ENCODE measurements at regions not wholly inside any gene's neighbourhood (a gene's known extent, or its start where the extent isn't known, plus 50 kb on each side); places are given as distances from the start of the nearest gene placed in this dataset.

- TF ChIP-seq CTCF (IDR thresholded peaks at IDR 0.05; ENCODE audit: insufficient read depth, low read length, severe bottlenecking) = no peak
- no peak for DNase-seq (ENCODE audit: low read depth)
- H3K4me3 ChIP-seq (ENCODE audit: low read depth, low read length) = no peak overlapping the region
- no peaks in the 10 kb centered on the region for H3K27me3 ChIP-seq (ENCODE audit: control insufficient read depth, insufficient read depth, low read length)
- no peak for FAIRE-seq
- H3K36me3 ChIP-seq (ENCODE audit: control insufficient read depth, insufficient read depth, low read length) = no peaks in the 10 kb centered on the region
Measured at GRCh38 chr6:67535946-67536345, 1099.1 kb upstream of the ADGRB3 start.

GRCh38 chr6:67506352-67506751 lies 1128.7 kb upstream of the ADGRB3 start:
- FAIRE-seq = no peak
- Histone ChIP-seq H3K36me3 (ENCODE audit: control insufficient read depth, insufficient read depth, low read length) (no peaks in the 10 kb centered on the region), H3K27me3 (ENCODE audit: control insufficient read depth, insufficient read depth, low read length) (no peaks in the 10 kb centered on the region), H3K4me3 (ENCODE audit: low read depth, low read length) (no peak overlapping the region)
- no peak for TF ChIP-seq CTCF (IDR thresholded peaks at IDR 0.05; ENCODE audit: insufficient read depth, low read length, severe bottlenecking)
- no peak for DNase-seq (ENCODE audit: low read depth)

- Histone ChIP-seq H3K27me3 (ENCODE audit: control insufficient read depth, insufficient read depth, low read length) (no peaks in the 10 kb centered on the region), H3K4me3 (ENCODE audit: low read depth, low read length) (no peak overlapping the region), H3K36me3 (ENCODE audit: control insufficient read depth, insufficient read depth, low read length) (no peaks in the 10 kb centered on the region)
- no peak for TF ChIP-seq CTCF (IDR thresholded peaks at IDR 0.05; ENCODE audit: insufficient read depth, low read length, severe bottlenecking)
- FAIRE-seq (no peak), DNase-seq (ENCODE audit: low read depth) (no peak)
Measured at GRCh38 chr6:67501755-67502154, 1133.3 kb upstream of the ADGRB3 start.

GRCh38 chr6:67497749-67498148 lies 1137.3 kb upstream of the ADGRB3 start:
- no peak for DNase-seq (ENCODE audit: low read depth)
- Histone ChIP-seq H3K4me3 (ENCODE audit: low read depth, low read length) (no peak overlapping the region), H3K27me3 (ENCODE audit: control insufficient read depth, insufficient read depth, low read length) (no peaks in the 10 kb centered on the region), H3K36me3 (ENCODE audit: control insufficient read depth, insufficient read depth, low read length) (no peaks in the 10 kb centered on the region)
- FAIRE-seq = no peak
- TF ChIP-seq CTCF (IDR thresholded peaks at IDR 0.05; ENCODE audit: insufficient read depth, low read length, severe bottlenecking) = no peak

- DNase-seq (ENCODE audit: low read depth) = no peak
- Histone ChIP-seq H3K36me3 (ENCODE audit: control insufficient read depth, insufficient read depth, low read length) (no peaks in the 10 kb centered on the region), H3K4me3 (ENCODE audit: low read depth, low read length) (no peak overlapping the region), H3K27me3 (ENCODE audit: control insufficient read depth, insufficient read depth, low read length) (no peaks in the 10 kb centered on the region)
- TF ChIP-seq CTCF (IDR thresholded peaks at IDR 0.05; ENCODE audit: insufficient read depth, low read length, severe bottlenecking) = no peak
- no peak for FAIRE-seq
Measured at GRCh38 chr6:67496191-67496590, 1138.9 kb upstream of the ADGRB3 start.

- H3K27me3 ChIP-seq (ENCODE audit: control insufficient read depth, insufficient read depth, low read length) = no peaks in the 10 kb centered on the region
- no peak for TF ChIP-seq CTCF (IDR thresholded peaks at IDR 0.05; ENCODE audit: insufficient read depth, low read length, severe bottlenecking)
- FAIRE-seq (no peak), DNase-seq (ENCODE audit: low read depth) (no peak)
- no peaks in the 10 kb centered on the region for H3K36me3 ChIP-seq (ENCODE audit: control insufficient read depth, insufficient read depth, low read length)
- no peak overlapping the region for H3K4me3 ChIP-seq (ENCODE audit: low read depth, low read length)
Measured at GRCh38 chr6:67493682-67494081, 1141.4 kb upstream of the ADGRB3 start.

Measured in bronchial epithelial cell (primary cell).